DND-41 (cell line): ENCODE measurements at regions not wholly inside any gene's neighbourhood (a gene's known extent, or its start where the extent isn't known, plus 50 kb on each side); places are given as distances from the start of the nearest gene placed in this dataset.

Experiments
- CTCF ChIP-seq: IDR thresholded peaks from 2 replicates; pipeline ENCODE4 v1.5.1; 2012; ENCODE audit warnings: borderline replicate concordance, low read length, moderate library complexity, mild to moderate bottlenecking; ENCODE audit not compliant: poor library complexity, severe bottlenecking; ENCODE audit errors: extremely low read depth
- EZH2 ChIP-seq: IDR thresholded peaks from 3 replicates; pipeline ENCODE4 v1.6.1; 2012; ENCODE audit warnings: borderline replicate concordance, low read depth, mild to moderate bottlenecking, moderate library complexity, low read length, inconsistent platforms; ENCODE audit not compliant: severe bottlenecking

GRCh38 chr1:82466416-82466815 lies 665.7 kb downstream of the ADGRL2 start:
- TF ChIP-seq EZH2: no peak
- no peak for TF ChIP-seq CTCF
